ENCODE measurements at regions not wholly inside any gene's neighbourhood (a gene's known extent, or its start where the extent isn't known, plus 50 kb on each side); places are given as distances from the start of the nearest gene placed in this dataset.
"Not testable (repeated sequence)": the region's sequence is repeated elsewhere in the genome, so short reads cannot be mapped to it uniquely, and the experiment has no call there.

DNA sequence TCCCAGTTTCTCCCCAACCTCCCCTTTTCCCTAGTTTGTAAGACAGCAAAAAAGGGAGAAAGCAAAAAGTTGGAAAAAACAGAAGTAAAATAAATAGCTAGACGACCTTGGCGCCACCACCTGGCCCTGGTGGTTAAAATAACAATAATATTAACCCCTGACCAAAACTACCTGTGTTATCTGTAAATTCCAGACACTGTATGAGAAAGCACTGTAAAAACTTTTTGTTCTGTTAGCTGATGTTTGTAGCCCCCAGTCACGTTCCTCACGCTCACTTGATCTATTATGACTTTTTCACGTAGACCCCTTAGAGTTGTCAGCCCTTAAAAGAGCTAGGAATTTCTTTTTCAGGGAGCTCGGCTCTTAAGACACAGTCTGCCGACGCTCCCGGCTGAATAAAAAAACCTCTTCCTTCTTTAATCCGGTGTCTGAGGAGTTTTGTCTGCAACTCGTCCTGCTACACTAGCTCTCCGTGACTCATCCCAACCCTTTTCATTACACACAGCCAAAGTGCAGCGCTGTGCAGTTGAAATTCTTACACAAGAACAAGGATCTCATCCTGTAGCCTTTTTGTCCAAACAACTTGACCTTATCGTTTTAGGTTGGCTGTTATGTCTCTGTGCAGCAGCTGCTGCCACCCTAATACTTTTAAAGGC is 83.9 kb upstream of the DEFB108B start:
- peaks cover 36% of the 10 kb centered on the region for H3K27me3 Mint-ChIP-seq (ENCODE audit: low read depth)
- not testable (repeated sequence) for H3K27ac Mint-ChIP-seq; H3K4me3 Mint-ChIP-seq; H3K9me3 Mint-ChIP-seq; H3K36me3 Mint-ChIP-seq (ENCODE audit: low read depth); H3K4me1 Mint-ChIP-seq (ENCODE audit: low read depth); DNase-seq (ENCODE audit: low spot score)

DNA sequence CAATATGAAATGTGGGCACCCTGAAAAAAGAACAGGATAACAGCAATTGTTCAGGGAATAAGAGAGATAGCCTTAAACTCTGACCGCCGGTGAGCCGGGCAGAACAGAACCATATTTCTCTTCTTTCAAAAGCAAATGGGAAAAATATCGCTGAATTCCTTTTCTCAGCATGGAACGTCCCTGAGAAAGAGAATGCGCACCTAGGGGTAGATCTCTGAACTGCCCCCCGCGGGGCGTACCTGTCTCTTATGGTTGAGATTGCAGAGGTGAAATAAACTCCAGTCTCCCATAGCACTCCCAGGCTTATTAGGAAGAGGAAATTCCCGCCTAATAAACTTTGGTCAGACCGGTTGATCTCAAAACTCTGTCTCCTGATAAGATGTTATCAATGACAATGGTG is 82.1 kb upstream of the DEFB108B start:
- H3K4me3 Mint-ChIP-seq; DNase-seq (ENCODE audit: low spot score); H3K9me3 Mint-ChIP-seq; H3K4me1 Mint-ChIP-seq (ENCODE audit: low read depth); H3K27ac Mint-ChIP-seq; H3K36me3 Mint-ChIP-seq (ENCODE audit: low read depth): not testable (repeated sequence)
- H3K27me3 Mint-ChIP-seq (ENCODE audit: low read depth): peaks cover 32% of the 10 kb centered on the region

DNA sequence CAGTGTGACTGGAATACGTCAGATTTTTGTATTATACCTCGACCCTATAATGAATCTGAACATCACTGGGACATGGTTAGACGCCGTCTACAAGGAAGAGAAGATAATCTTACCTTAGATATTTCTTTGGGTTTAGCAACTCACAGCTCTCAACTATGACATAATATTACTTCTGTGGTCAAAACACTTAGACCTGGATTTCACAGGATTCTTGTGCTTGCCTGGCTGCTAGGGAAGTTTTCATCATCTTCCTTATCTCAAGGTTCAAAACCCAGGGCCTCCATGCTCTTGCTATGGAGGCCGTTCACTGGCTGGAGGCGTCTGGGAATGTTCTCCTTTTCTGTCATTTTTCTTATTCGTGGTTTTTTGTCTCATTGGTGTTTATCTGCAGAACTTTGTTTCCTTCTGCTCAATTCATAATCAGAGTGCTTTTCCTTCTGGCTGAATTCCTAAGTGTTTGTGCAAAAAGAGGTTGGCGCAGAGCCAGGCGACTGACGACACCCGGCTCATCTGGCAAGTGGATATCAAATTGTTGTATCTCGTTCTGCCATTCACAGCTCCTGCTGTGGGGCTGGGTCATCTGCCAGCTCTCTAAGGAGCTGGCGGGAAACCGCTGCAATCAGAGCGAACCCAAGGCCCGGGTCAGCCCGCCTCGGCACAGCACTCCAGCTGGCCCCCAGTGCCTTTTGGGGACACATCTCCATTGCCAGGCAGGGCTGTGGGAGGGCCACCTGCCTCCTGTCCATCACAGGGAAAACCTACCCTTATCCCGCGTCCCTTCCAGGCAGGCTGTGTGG is 68.1 kb upstream of the DEFB108B start:
- H3K27ac Mint-ChIP-seq; H3K9me3 Mint-ChIP-seq; H3K36me3 Mint-ChIP-seq (ENCODE audit: low read depth); DNase-seq (ENCODE audit: low spot score); H3K4me1 Mint-ChIP-seq (ENCODE audit: low read depth); H3K4me3 Mint-ChIP-seq: not testable (repeated sequence)
- peaks cover 11% of the 10 kb centered on the region for H3K27me3 Mint-ChIP-seq (ENCODE audit: low read depth)

DNA sequence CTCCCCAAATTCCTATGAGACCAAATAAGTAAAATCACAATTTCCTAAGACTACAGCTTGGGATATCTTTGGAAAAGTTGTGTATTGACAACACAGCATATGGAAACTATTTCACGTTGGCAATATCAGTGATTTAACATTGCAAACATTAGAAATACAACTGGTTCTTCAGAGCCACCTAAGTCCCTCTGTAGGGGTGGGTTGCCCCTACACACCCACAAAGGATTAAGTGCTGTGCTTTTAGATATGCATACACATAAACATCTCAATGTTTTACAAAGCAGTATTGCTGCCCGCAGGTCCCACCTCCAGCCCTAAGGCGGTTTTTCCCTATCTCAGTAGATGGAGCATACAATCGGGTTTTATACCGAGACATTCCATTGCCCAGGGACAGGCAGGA is 66.0 kb upstream of the DEFB108B start:
- not testable (repeated sequence) for H3K4me1 Mint-ChIP-seq (ENCODE audit: low read depth); H3K27ac Mint-ChIP-seq; H3K9me3 Mint-ChIP-seq; H3K36me3 Mint-ChIP-seq (ENCODE audit: low read depth); DNase-seq (ENCODE audit: low spot score); H3K4me3 Mint-ChIP-seq
- H3K27me3 Mint-ChIP-seq (ENCODE audit: low read depth): peaks cover 11% of the 10 kb centered on the region

DNA sequence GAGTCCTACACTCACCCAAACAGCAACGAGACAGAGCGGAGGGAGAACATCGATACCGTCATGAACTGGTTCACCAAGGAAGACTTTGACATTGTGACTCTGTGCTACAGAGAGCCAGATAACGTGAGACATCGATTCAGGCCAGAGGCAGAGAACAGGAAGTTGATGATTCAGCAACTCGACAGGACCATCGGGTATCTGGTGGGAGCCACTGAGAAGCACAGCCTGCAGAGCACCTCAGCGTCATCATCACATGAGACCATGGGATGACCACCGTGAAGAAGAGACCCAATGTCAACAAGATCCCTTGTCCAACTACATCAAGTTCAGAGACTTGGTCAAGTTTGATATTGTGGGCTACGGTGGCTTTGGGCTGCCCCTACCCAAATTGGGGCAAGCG is 60.8 kb upstream of the DEFB108B start:
- DNase-seq (ENCODE audit: low spot score); H3K9me3 Mint-ChIP-seq; H3K27ac Mint-ChIP-seq; H3K36me3 Mint-ChIP-seq (ENCODE audit: low read depth); H3K4me1 Mint-ChIP-seq (ENCODE audit: low read depth); H3K4me3 Mint-ChIP-seq; H3K27me3 Mint-ChIP-seq (ENCODE audit: low read depth): not testable (repeated sequence)

DNA sequence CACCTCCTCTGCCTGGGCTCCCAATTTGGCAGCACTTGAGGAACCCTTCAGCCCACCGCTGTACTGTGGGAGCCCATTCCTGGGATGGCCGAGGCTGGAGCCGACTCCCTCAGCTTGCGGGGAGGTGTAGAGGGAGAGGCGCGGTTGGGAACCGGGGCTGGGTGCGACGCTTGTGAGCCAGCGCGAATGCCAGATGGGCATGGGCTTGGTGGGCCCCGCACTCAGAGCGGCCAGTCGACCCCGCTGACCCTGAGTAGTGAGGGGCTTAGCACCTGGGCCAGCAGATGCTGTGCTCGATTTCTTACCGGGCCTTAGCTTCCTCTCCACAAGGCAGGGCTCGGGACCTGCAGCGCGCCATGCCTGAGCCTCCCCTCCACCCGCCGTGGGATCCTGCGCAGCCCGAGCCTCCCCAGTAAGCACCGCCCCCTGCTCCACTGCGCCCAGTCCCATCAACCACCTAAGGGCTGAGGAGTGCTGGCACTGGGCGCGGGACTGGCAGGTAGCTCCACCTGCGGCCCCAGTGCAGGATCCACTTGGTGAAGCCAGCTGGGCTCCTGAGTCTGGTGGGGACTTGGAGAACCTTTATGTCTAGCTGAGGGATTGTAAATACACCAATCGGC is 58.3 kb upstream of the DEFB108B start:
- DNase-seq (ENCODE audit: low spot score): no peak
- no peak overlapping the region for H3K4me3 Mint-ChIP-seq
- no peaks in the 10 kb centered on the region for H3K9me3 Mint-ChIP-seq
- no peak overlapping the region for H3K27ac Mint-ChIP-seq
- H3K27me3 Mint-ChIP-seq (ENCODE audit: low read depth): no peaks in the 10 kb centered on the region
- H3K4me1 Mint-ChIP-seq (ENCODE audit: low read depth): peaks cover 3% of the 10 kb centered on the region
- no peaks in the 10 kb centered on the region for H3K36me3 Mint-ChIP-seq (ENCODE audit: low read depth)

DNA sequence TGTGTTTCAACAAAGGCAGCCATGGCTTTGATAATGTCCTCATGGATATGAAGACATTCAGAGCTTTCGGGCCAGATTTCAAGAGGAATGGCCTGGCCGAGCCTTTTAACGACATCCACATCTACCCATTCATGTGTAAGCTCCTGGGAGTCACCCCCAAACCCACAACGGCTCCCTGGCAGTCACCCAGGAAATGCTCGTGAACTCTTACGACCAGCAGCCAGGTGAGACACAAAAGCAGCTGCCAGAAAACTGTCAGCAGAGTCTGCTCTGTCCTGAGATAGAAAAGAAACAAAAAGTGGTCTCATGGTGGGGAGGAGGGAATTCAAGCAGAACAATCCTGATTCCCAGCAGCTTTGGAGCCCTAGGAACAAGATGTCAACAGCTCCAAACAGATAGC is 52.9 kb upstream of the DEFB108B start:
- not testable (repeated sequence) for H3K27ac Mint-ChIP-seq; H3K4me3 Mint-ChIP-seq; H3K36me3 Mint-ChIP-seq (ENCODE audit: low read depth); H3K9me3 Mint-ChIP-seq; DNase-seq (ENCODE audit: low spot score); H3K4me1 Mint-ChIP-seq (ENCODE audit: low read depth)
- peaks cover 13% of the 10 kb centered on the region for H3K27me3 Mint-ChIP-seq (ENCODE audit: low read depth)

DNA sequence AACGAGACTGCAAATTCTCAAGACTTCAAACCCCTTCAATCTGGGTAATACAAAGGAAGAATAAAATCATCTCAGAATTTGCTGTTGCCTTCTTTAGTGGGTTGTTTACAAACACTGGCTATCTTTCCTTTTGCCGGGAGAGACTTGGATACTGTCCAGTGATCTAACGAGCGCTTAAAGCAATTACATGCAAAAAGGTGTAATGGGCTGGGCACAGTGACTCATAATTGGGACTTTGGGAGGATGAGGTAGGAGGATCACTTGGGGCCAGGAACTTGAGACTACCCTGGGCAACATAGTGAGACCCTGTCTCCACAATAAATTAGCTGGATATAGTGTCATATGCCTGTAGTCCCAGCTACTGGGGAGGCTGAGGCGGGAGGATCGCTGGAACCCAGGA is 52.2 kb upstream of the DEFB108B start:
- H3K36me3 Mint-ChIP-seq (ENCODE audit: low read depth); H3K4me1 Mint-ChIP-seq (ENCODE audit: low read depth); DNase-seq (ENCODE audit: low spot score); H3K27ac Mint-ChIP-seq; H3K9me3 Mint-ChIP-seq; H3K4me3 Mint-ChIP-seq: not testable (repeated sequence)
- H3K27me3 Mint-ChIP-seq (ENCODE audit: low read depth): peaks cover 13% of the 10 kb centered on the region

DNA sequence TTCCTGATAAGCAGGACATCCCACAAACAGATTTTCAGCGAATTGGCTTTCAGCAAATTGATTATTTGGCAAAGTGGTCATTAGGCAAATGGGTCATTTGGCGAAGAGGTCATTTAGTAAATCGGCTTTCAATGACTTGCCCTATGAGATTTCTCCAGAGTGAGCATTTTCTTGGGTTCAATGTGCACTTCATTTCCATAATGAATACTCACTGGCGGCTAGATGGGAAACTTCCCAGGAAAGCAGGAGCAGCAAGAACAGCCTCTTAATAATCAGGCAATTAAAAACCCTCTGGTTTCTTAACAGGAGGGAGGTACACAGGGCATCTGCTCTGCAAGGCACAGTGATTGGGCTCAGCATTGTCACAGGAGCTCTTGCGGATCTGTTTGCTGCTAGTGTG is 51.5 kb upstream of the DEFB108B start:
- H3K4me3 Mint-ChIP-seq; H3K36me3 Mint-ChIP-seq (ENCODE audit: low read depth); H3K9me3 Mint-ChIP-seq; H3K4me1 Mint-ChIP-seq (ENCODE audit: low read depth); DNase-seq (ENCODE audit: low spot score); H3K27ac Mint-ChIP-seq: not testable (repeated sequence)
- peaks cover 15% of the 10 kb centered on the region for H3K27me3 Mint-ChIP-seq (ENCODE audit: low read depth)

DNA sequence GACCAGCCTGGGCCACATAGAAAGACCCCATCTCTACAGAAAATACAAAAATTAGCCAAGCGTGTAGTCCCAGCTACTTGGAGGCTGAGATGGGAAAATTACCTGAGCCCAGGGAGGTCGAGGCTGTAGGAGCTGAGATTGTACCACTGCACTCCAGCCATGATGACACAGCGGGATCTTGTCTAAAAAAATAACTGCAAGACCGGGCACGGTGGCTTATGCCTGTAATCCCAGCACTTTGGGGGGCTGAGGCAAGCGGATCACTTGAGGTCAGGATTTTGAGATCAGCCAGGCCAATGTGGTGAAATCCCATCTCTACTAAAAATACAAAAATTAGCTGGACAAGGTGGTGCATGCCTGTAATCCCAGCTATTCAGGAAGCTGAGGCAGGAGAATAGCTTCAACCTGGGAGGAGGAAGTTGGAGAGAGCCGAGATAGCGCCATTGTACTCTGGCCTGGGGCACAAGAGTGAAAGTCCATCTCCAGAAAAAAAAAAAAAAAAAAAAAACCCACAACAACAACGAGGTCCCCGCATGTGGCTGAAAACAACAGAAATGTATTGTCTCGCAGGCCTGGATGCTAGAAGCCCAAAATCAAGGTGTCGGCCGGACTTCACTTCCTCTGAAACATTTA is 50.7 kb upstream of the DEFB108B start:
- peaks cover 15% of the 10 kb centered on the region for H3K27me3 Mint-ChIP-seq (ENCODE audit: low read depth)
- not testable (repeated sequence) for H3K9me3 Mint-ChIP-seq; H3K36me3 Mint-ChIP-seq (ENCODE audit: low read depth); H3K4me1 Mint-ChIP-seq (ENCODE audit: low read depth); DNase-seq (ENCODE audit: low spot score); H3K27ac Mint-ChIP-seq; H3K4me3 Mint-ChIP-seq

DNA sequence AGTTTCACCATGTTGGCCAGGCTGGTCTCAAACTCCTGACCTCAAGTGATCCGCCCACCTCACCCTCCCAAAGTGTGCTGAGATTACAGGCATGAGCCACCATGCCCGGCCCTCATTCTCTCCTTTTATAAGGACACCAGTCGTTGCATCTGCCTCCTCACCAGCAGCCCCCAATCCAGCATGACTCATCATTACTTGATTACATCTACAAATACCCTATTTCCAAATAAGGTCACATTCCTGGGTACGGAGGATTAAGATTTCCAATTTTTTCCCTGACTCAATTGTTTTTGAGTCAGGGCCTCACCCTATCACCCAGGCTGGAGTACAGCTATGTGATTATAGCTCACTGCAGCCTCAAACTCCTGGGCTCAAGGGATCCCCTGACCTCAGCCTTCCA is 49.8 kb upstream of the DEFB108B start:
- not testable (repeated sequence) for H3K4me1 Mint-ChIP-seq (ENCODE audit: low read depth); H3K27ac Mint-ChIP-seq; DNase-seq (ENCODE audit: low spot score); H3K9me3 Mint-ChIP-seq; H3K4me3 Mint-ChIP-seq; H3K36me3 Mint-ChIP-seq (ENCODE audit: low read depth)
- peaks cover 15% of the 10 kb centered on the region for H3K27me3 Mint-ChIP-seq (ENCODE audit: low read depth)

Data from T-helper 2 cell treated with Interferon-gamma antibody and Interleukin-4, amounts not matched to agents 5 μg/mL and 100 μg/mL, for 36 hours (primary cell).